Calu3 (cell line): ENCODE measurements at regions not wholly inside any gene's neighbourhood (a gene's known extent, or its start where the extent isn't known, plus 50 kb on each side); places are given as distances from the start of the nearest gene placed in this dataset.

Experiments used
- BruUV-seq: library from RNA; stranded (reverse); fragments of 400-500 nt; replicated peaks from 2 replicates; lab custom pipeline; 2021; lab: Mats Ljungman, UMichigan
- CTCF ChIA-PET: fragments of 300-600 bp; sonication (Branson Sonifier 250); formaldehyde crosslinking; loops from one replicate; lab custom pipeline; 2022; ENCODE audit warnings: antibody characterized with exemption; lab: Charles Lee
- DNase-seq: peaks from one replicate; pipeline ENCODE4 v3.0.0; 2022
- H3K27ac Mint-ChIP-seq: one replicate; pipeline ENCODE4 v1.8.0; 2022; ENCODE audit warnings: mixed read lengths; ENCODE audit not compliant: unreplicated experiment
- H3K27me3 Mint-ChIP-seq: one replicate; pipeline ENCODE4 v1.8.0; 2022; ENCODE audit warnings: mixed read lengths; ENCODE audit not compliant: unreplicated experiment
- H3K36me3 Mint-ChIP-seq: one replicate; pipeline ENCODE4 v1.8.0; 2022; ENCODE audit warnings: mild to moderate bottlenecking, moderate library complexity, mixed read lengths; ENCODE audit not compliant: insufficient read depth, unreplicated experiment
- H3K4me1 Mint-ChIP-seq: one replicate; pipeline ENCODE4 v1.8.0; 2022; ENCODE audit warnings: mild to moderate bottlenecking, low read depth, mixed read lengths; ENCODE audit not compliant: unreplicated experiment
- H3K4me3 Mint-ChIP-seq: one replicate; pipeline ENCODE4 v1.8.0; 2022; ENCODE audit warnings: mild to moderate bottlenecking, low read depth, moderate library complexity, mixed read lengths; ENCODE audit not compliant: unreplicated experiment
- H3K9me3 Mint-ChIP-seq: one replicate; pipeline ENCODE4 v1.8.0; 2022; ENCODE audit warnings: low read depth, mixed read lengths; ENCODE audit not compliant: unreplicated experiment
- CTCF ChIP-seq: fragments of 200-600 bp; IDR thresholded peaks from one replicate; pipeline ENCODE4 v1.8.0; 2022; ENCODE audit warnings: antibody characterized with exemption; ENCODE audit not compliant: unreplicated experiment
- intact Hi-C: fragments of 100-400 bp; cut with micrococcal nuclease; formaldehyde crosslinking; loops from one replicate; pipeline ENCODE4 v1.10.0; 2022; ENCODE audit not compliant: unreplicated experiment

DNA sequence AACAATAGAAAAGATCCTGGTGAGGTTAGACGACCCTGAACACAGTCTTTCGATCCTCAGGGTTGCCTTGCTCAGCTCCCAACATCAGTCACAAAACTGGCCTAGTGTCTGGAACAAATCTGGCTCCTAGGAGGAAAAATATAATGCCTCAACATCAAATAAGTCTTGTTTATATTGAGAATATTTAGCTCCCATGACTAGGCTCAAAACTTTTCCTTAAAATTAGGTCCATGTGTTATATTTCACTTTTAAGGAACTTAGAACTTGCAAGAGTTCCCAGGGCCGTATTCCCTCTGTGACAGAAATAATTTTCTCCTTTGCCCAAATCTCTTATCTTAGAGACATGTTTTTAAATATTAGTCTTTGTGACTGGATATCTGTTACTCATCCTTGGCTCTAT lies 819.7 kb upstream of the ZEB2 start:
- intact Hi-C loops = no loop called here
- TF ChIP-seq CTCF = no peak
- no TSS peak for BruUV-seq

GRCh38 chr2:145332210-145332898 lies 812.4 kb upstream of the ZEB2 start:
- no peak for DNase-seq
- H3K27me3 Mint-ChIP-seq = no peaks in the 10 kb centered on the region
- H3K4me1 Mint-ChIP-seq = no peaks in the 10 kb centered on the region
- no peak overlapping the region for H3K4me3 Mint-ChIP-seq
- intact Hi-C loops = no loop called here
- no TSS peak for BruUV-seq
- CTCF ChIA-PET = no interaction called here
- H3K9me3 Mint-ChIP-seq = no peaks in the 10 kb centered on the region
- no peaks in the 10 kb centered on the region for H3K36me3 Mint-ChIP-seq
- TF ChIP-seq CTCF = no peak
- H3K27ac Mint-ChIP-seq = no peak overlapping the region

More for the DNA sequence above, 819.7 kb upstream of the ZEB2 start:
- Mint-ChIP-seq H3K27me3 (no peaks in the 10 kb centered on the region), H3K9me3 (peaks cover 8% of the 10 kb centered on the region), H3K4me1 (no peaks in the 10 kb centered on the region), H3K27ac (no peak overlapping the region), H3K4me3 (no peak overlapping the region), H3K36me3 (no peaks in the 10 kb centered on the region)
- CTCF ChIA-PET = no interaction called here
- DNase-seq = no peak

- H3K27ac Mint-ChIP-seq = no peak overlapping the region
- H3K4me1 Mint-ChIP-seq = no peaks in the 10 kb centered on the region
- no peaks in the 10 kb centered on the region for H3K36me3 Mint-ChIP-seq
- CTCF ChIA-PET = no interaction called here
- no peak for DNase-seq
- intact Hi-C loops = no loop called here
- H3K4me3 Mint-ChIP-seq = no peak overlapping the region
- H3K9me3 Mint-ChIP-seq = no peaks in the 10 kb centered on the region
- no peaks in the 10 kb centered on the region for H3K27me3 Mint-ChIP-seq
- no TSS peak for BruUV-seq
- TF ChIP-seq CTCF = no peak
Measured at GRCh38 chr2:145329971-145330370, 810.1 kb upstream of the ZEB2 start.

DNA sequence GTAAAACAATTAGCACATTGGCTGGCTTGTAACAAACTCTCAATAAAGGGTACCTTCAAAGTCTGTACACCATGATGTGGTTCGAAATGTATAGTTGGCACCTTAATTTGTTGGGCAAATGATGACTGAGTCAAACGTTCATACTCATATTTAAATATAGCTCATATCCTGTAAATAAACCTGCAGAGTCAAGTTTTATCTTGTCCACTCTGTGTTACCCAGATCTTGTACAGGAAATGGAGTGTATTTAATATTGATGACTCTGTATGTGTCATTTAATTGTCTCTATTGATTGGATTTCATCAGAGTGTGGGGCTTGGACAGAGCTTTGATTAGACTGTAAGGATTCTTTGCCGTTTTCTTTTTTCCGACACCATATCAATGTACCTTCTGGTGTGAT lies 805.6 kb upstream of the ZEB2 start:
- no peaks in the 10 kb centered on the region for H3K9me3 Mint-ChIP-seq
- no peak for DNase-seq
- BruUV-seq = no TSS peak
- intact Hi-C loops = no loop called here
- no peak overlapping the region for H3K4me3 Mint-ChIP-seq
- no peaks in the 10 kb centered on the region for H3K4me1 Mint-ChIP-seq
- no peak for TF ChIP-seq CTCF
- H3K27ac Mint-ChIP-seq = no peak overlapping the region
- H3K27me3 Mint-ChIP-seq = no peaks in the 10 kb centered on the region
- no peaks in the 10 kb centered on the region for H3K36me3 Mint-ChIP-seq
- CTCF ChIA-PET = no interaction called here
